CD14-positive monocyte (primary cell): ENCODE measurements at regions not wholly inside any gene's neighbourhood (a gene's known extent, or its start where the extent isn't known, plus 50 kb on each side); places are given as distances from the start of the nearest gene placed in this dataset.

ENCODE experiments used
- DNase-seq, 3 donors: peaks; one replicate each; pipeline ENCODE4 v3.0.0-alpha.2; 2011 to 2022
- H2AFZ ChIP-seq: 2 replicates; pipeline ENCODE4 v1.6.0; 2012; ENCODE audit warnings: mild to moderate bottlenecking, low read depth, low read length, inconsistent platforms; ENCODE audit not compliant: insufficient read depth, poor library complexity, severe bottlenecking
- H3K27ac ChIP-seq, 2 donors: 1 replicate in 1 of 2; 2 replicates in 1 of 2; pipeline ENCODE4 v1.5.1; 2012 to 2013; ENCODE audit warnings: low read length in 2 of 2, control low read depth in 1 of 2, inconsistent platforms in 1 of 2, low read depth in 1 of 2, mild to moderate bottlenecking in 1 of 2
- H3K27me3 ChIP-seq, 2 donors: one replicate each; pipeline versions ENCODE4 v1.6.0 to v1.6.1; 2011 to 2013; ENCODE audit warnings: low read length in 2 of 2; ENCODE audit not compliant: control insufficient read depth in 2 of 2, insufficient read depth in 2 of 2
- H3K36me3 ChIP-seq, 2 donors: replicated peaks in 1 of 2; 1 replicate in 1 of 2; 2 replicates in 1 of 2; pipeline versions ENCODE4 v1.5.1 to v1.6.1; 2012 to 2013; ENCODE audit warnings: low read length in 2 of 2, control low read depth in 1 of 2, inconsistent platforms in 1 of 2, mild to moderate bottlenecking in 1 of 2; ENCODE audit not compliant: insufficient read depth in 2 of 2, control insufficient read depth in 1 of 2
- H3K4me1 ChIP-seq, 2 donors: 1 replicate in 1 of 2; 2 replicates in 1 of 2; pipeline versions ENCODE4 v1.5.1 to v1.6.1; 2012 to 2013; ENCODE audit warnings: low read length in 2 of 2, control low read depth in 1 of 2, inconsistent platforms in 1 of 2, mild to moderate bottlenecking in 1 of 2, moderate library complexity in 1 of 2; ENCODE audit not compliant: insufficient read depth in 2 of 2, control insufficient read depth in 1 of 2
- H3K4me2 ChIP-seq: replicated peaks from 2 replicates; pipeline ENCODE3; 2012; ENCODE audit warnings: low read length, moderate library complexity, mild to moderate bottlenecking; ENCODE audit not compliant: poor library complexity, severe bottlenecking; ENCODE audit errors: extremely low read depth
- H3K4me3 ChIP-seq, 3 experiments: fragments of 200-600 bp in 1 of 3; sonication (generic) in 1 of 3; replicated peaks in 1 of 3; 1 replicate in 2 of 3; 2 replicates in 1 of 3; pipeline ENCODE4 v1.5.1; 2011 to 2013; ENCODE audit warnings: low read length in 3 of 3, mild to moderate bottlenecking in 3 of 3, control low read depth in 2 of 3, low read depth in 2 of 3, inconsistent platforms in 1 of 3, moderate library complexity in 1 of 3
- H3K79me2 ChIP-seq: 2 replicates; pipeline ENCODE4 v1.6.0; 2012; ENCODE audit warnings: mild to moderate bottlenecking, control low read depth, inconsistent platforms, low read length, moderate library complexity; ENCODE audit not compliant: insufficient read depth
- H3K9ac ChIP-seq: 2 replicates; pipeline ENCODE4 v1.6.0; 2017; ENCODE audit warnings: low read length, mild to moderate bottlenecking; ENCODE audit not compliant: insufficient read depth, poor library complexity, severe bottlenecking
- H3K9me3 ChIP-seq, 2 donors: replicated peaks in 1 of 2; 1 replicate in 1 of 2; 2 replicates in 1 of 2; pipeline versions ENCODE4 v1.5.1 to v1.6.1; 2012 to 2013; ENCODE audit warnings: low read length in 2 of 2, control low read depth in 1 of 2; ENCODE audit not compliant: control insufficient read depth in 1 of 2, insufficient read depth in 1 of 2
- H4K20me1 ChIP-seq: 2 replicates; pipeline ENCODE4 v1.6.0; 2012; ENCODE audit warnings: mild to moderate bottlenecking, low read length, control low read depth, moderate library complexity; ENCODE audit not compliant: insufficient read depth
- H3K27ac Mint-ChIP-seq, 7 donors: one replicate each; pipeline ENCODE4 v1.8.0; 2020; ENCODE audit warnings: mild to moderate bottlenecking in 7 of 7, mixed read lengths in 7 of 7, moderate library complexity in 6 of 7, inconsistent platforms in 2 of 7
- H3K27me3 Mint-ChIP-seq, 3 donors: one replicate each; pipeline ENCODE4 v1.8.0; 2021 to 2022; ENCODE audit warnings: low read depth in 3 of 3, mild to moderate bottlenecking in 3 of 3, mixed read lengths in 3 of 3, moderate library complexity in 3 of 3, inconsistent platforms in 1 of 3
- H3K36me3 Mint-ChIP-seq, 2 donors: one replicate each; pipeline ENCODE4 v1.8.0; 2020; ENCODE audit warnings: mixed read lengths in 2 of 2, inconsistent platforms in 1 of 2, mild to moderate bottlenecking in 1 of 2
- H3K4me1 Mint-ChIP-seq: one replicate; pipeline ENCODE4 v1.8.0; 2020; ENCODE audit warnings: mild to moderate bottlenecking, mixed read lengths
- H3K4me3 Mint-ChIP-seq, 2 donors: one replicate each; pipeline ENCODE4 v1.8.0; 2020; ENCODE audit warnings: mild to moderate bottlenecking in 2 of 2, mixed read lengths in 2 of 2, moderate library complexity in 1 of 2
- H3K9me3 Mint-ChIP-seq, 7 donors: one replicate each; pipeline ENCODE4 v1.8.0; 2020 to 2022; ENCODE audit warnings: mixed read lengths in 7 of 7, mild to moderate bottlenecking in 6 of 7, moderate library complexity in 6 of 7, inconsistent platforms in 2 of 7
- CTCF ChIP-seq: fragments of 200-600 bp; IDR thresholded peaks from one replicate; pipeline ENCODE4 v1.8.0; 2022; ENCODE audit warnings: antibody characterized with exemption, mild to moderate bottlenecking
- WGBS: methylation state at CpG from one replicate; pipeline ENCODE4 v1.1.5; 2013; ENCODE audit warnings: missing lambda C conversion rate; ENCODE audit not compliant: insufficient coverage; 5-methylcytosine and 5-hydroxymethylcytosine counted together
- intact Hi-C, 2 donors: fragments of 100-400 bp; cut with micrococcal nuclease; formaldehyde crosslinking; loops; one replicate each; pipeline versions ENCODE4 v1.15.0 to v1.15.1; 2023

DNA sequence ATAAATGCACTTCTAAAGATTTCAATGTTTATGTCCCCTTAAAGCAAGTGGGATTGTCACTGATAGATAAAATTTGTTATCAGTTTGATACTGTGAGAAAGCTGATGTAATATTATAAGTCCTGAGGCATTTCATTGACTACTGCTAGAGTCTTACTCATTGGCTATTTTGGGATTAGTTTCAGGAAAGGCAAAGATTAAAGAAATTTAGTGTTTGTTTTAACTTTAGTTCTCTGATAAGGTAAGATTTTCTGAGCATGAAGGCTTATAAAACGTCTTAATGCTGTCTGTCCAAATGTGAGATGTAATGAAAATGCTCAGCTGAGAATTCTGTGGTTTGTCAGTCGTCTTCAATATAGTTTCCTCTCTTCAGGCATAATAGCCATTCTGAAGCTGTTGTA is 886.4 kb upstream of the CDH2 start:
- no peaks in the 10 kb centered on the region for H3K4me1 ChIP-seq
- H3K4me3 Mint-ChIP-seq: no peak overlapping the region
- no peak overlapping the region for H3K27ac ChIP-seq
- TF ChIP-seq CTCF: no peak
- no peak overlapping the region for H3K4me2 ChIP-seq
- no peaks in the 10 kb centered on the region for H4K20me1 ChIP-seq
- no peaks in the 10 kb centered on the region for H3K36me3 ChIP-seq
- no peak overlapping the region for H3K27ac Mint-ChIP-seq
- peaks cover 0 to 3% (median 0%) of the 10 kb centered on the region in 7 donors for H3K9me3 Mint-ChIP-seq
- no peaks in the 10 kb centered on the region for H3K79me2 ChIP-seq
- H3K4me3 ChIP-seq: no peak overlapping the region
- H3K4me1 Mint-ChIP-seq: peaks cover 5% of the 10 kb centered on the region
- H3K36me3 Mint-ChIP-seq: no peaks in the 10 kb centered on the region
- intact Hi-C loops: no loop called here
- no peak overlapping the region for H3K9ac ChIP-seq
- no peaks in the 10 kb centered on the region for H3K9me3 ChIP-seq
- no peaks in the 10 kb centered on the region for H3K27me3 ChIP-seq
- H3K27me3 Mint-ChIP-seq: no peaks in the 10 kb centered on the region
- no peak for DNase-seq
- 40% methylated on average over 1 of the region's 2 CpGs for WGBS
- no peak overlapping the region for H2AFZ ChIP-seq

- H3K27ac Mint-ChIP-seq: no peak overlapping the region
- Histone ChIP-seq H3K9ac (no peak overlapping the region), H2AFZ (no peak overlapping the region), H3K27me3 (no peaks in the 10 kb centered on the region), H3K4me3 (no peak overlapping the region), H3K79me2 (no peaks in the 10 kb centered on the region), H3K4me2 (no peak overlapping the region), H3K9me3 (no peaks in the 10 kb centered on the region), H3K27ac (no peak overlapping the region), H3K36me3 (no peaks in the 10 kb centered on the region), H3K4me1 (no peaks in the 10 kb centered on the region), H4K20me1 (no peaks in the 10 kb centered on the region)
- TF ChIP-seq CTCF: no peak
- H3K9me3 Mint-ChIP-seq: peaks cover 0 to 3% (median 0%) of the 10 kb centered on the region in 7 donors
- H3K36me3 Mint-ChIP-seq: no peaks in the 10 kb centered on the region
- H3K27me3 Mint-ChIP-seq: no peaks in the 10 kb centered on the region
- intact Hi-C loops: no loop called here
- DNase-seq: no peak
- H3K4me1 Mint-ChIP-seq: peaks cover 5% of the 10 kb centered on the region
- no peak overlapping the region for H3K4me3 Mint-ChIP-seq
Measured at GRCh38 chr18:29062921-29063320, 886.0 kb upstream of the CDH2 start.
